Parathyroid adenoma (tissue), 2 donors: ENCODE measurements at regions not wholly inside any gene's neighbourhood (a gene's known extent, or its start where the extent isn't known, plus 50 kb on each side); places are given as distances from the start of the nearest gene placed in this dataset.

Source experiments
- H2AFZ ChIP-seq: fragments of 300-600 bp; sonication (generic); one replicate; pipeline ENCODE4 v1.7.0; 2017; ENCODE audit warnings: antibody characterized with exemption, mild to moderate bottlenecking
- H3K27ac ChIP-seq: fragments of 300-600 bp; sonication (generic); one replicate; pipeline ENCODE4 v1.7.0; 2017
- H3K27me3 ChIP-seq: fragments of 300-600 bp; sonication (generic); one replicate; pipeline ENCODE4 v1.7.0; 2017; ENCODE audit warnings: low read length; ENCODE audit not compliant: control insufficient read depth, insufficient read depth
- H3K36me3 ChIP-seq: fragments of 300-600 bp; sonication (generic); one replicate; pipeline ENCODE4 v1.7.0; 2017; ENCODE audit warnings: low read length; ENCODE audit not compliant: control insufficient read depth, insufficient read depth
- H3K4me1 ChIP-seq: fragments of 300-600 bp; sonication (generic); one replicate; pipeline ENCODE4 v1.7.0; 2017; ENCODE audit warnings: control low read depth
- H3K4me2 ChIP-seq: fragments of 300-600 bp; sonication (generic); one replicate; pipeline ENCODE4 v1.7.0; 2017; ENCODE audit warnings: low read length
- H3K4me3 ChIP-seq: fragments of 300-600 bp; sonication (generic); one replicate; pipeline ENCODE4 v1.7.0; 2017; ENCODE audit warnings: low read depth, low read length
- H3K79me2 ChIP-seq: fragments of 300-600 bp; sonication (generic); one replicate; pipeline ENCODE4 v1.7.0; 2017; ENCODE audit warnings: control low read depth
- H3K9ac ChIP-seq: fragments of 300-600 bp; sonication (generic); one replicate; pipeline ENCODE4 v1.7.0; 2017; ENCODE audit warnings: mild to moderate bottlenecking
- H3K9me3 ChIP-seq: fragments of 300-600 bp; sonication (generic); one replicate; pipeline ENCODE4 v1.7.0; 2017; ENCODE audit warnings: low read length; ENCODE audit not compliant: control insufficient read depth
- TF ChIP-seq, protein P1 (sequence below): fragments of 300-600 bp; sonication (generic); IDR thresholded peaks from one replicate; pipeline ENCODE4 v1.7.0; 2017; ENCODE audit warnings: antibody characterized with exemption, mild to moderate bottlenecking
- donor health status: primary hyperparathyroidism.

DNA sequence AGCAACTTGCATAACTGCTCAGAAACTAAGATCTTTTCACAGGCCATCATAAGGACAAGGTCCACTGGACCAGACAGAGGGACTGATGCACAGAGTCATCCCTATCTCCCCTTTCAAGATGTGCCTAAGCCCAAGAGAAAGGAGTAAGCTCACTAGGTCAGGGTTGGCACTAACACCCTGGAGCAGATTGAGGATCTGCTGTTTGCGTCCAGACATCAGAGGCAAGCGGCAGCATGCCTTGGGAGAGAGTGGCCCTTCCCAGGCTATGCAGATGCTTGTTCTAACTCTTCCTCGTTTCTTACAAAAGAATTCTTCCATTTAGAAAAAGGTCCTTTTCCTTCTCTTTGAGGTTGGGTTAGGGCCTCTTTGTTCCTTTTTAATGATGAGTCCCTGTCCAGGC is 187.2 kb downstream of the KCNA5 start:
- Histone ChIP-seq H3K4me1 (no peaks in the 10 kb centered on the region), H2AFZ (no peak overlapping the region), H3K4me2 (no peak overlapping the region), H3K9ac (no peak overlapping the region), H3K36me3 (no peaks in the 10 kb centered on the region), H3K27me3 (no peaks in the 10 kb centered on the region), H3K4me3 (no peak overlapping the region), H3K79me2 (no peaks in the 10 kb centered on the region), H3K27ac (no peak overlapping the region), H3K9me3 (no peaks in the 10 kb centered on the region)
- TF ChIP-seq, protein P1, sequence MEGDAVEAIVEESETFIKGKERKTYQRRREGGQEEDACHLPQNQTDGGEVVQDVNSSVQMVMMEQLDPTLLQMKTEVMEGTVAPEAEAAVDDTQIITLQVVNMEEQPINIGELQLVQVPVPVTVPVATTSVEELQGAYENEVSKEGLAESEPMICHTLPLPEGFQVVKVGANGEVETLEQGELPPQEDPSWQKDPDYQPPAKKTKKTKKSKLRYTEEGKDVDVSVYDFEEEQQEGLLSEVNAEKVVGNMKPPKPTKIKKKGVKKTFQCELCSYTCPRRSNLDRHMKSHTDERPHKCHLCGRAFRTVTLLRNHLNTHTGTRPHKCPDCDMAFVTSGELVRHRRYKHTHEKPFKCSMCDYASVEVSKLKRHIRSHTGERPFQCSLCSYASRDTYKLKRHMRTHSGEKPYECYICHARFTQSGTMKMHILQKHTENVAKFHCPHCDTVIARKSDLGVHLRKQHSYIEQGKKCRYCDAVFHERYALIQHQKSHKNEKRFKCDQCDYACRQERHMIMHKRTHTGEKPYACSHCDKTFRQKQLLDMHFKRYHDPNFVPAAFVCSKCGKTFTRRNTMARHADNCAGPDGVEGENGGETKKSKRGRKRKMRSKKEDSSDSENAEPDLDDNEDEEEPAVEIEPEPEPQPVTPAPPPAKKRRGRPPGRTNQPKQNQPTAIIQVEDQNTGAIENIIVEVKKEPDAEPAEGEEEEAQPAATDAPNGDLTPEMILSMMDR = no peak

DNA sequence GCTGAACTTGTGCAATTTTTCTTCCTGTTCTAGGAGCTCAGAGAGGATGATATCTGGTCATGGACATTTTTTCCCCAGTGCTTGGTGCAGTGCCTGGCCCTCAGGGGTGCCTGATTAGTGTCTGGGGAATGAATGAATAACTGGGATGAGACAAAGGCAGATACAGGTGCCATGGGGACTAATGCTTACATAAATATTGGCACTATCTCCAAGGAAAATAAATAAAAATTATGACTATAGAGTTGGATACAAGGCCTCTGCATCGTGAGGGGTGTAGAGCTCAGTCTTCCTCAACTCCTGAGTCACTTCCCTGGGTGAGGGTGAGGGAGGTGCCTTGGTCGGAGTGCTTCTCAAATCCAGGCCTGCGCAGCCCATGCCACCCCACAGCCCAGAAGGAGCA is 188.6 kb downstream of the KCNA5 start:
- Histone ChIP-seq H3K79me2 (no peaks in the 10 kb centered on the region), H3K9ac (no peak overlapping the region), H3K4me3 (no peak overlapping the region), H3K36me3 (no peaks in the 10 kb centered on the region), H3K9me3 (no peaks in the 10 kb centered on the region), H3K4me1 (no peaks in the 10 kb centered on the region), H2AFZ (no peak overlapping the region), H3K4me2 (no peak overlapping the region), H3K27me3 (no peaks in the 10 kb centered on the region), H3K27ac (no peak overlapping the region)
- TF ChIP-seq, protein P1 = no peak

DNA sequence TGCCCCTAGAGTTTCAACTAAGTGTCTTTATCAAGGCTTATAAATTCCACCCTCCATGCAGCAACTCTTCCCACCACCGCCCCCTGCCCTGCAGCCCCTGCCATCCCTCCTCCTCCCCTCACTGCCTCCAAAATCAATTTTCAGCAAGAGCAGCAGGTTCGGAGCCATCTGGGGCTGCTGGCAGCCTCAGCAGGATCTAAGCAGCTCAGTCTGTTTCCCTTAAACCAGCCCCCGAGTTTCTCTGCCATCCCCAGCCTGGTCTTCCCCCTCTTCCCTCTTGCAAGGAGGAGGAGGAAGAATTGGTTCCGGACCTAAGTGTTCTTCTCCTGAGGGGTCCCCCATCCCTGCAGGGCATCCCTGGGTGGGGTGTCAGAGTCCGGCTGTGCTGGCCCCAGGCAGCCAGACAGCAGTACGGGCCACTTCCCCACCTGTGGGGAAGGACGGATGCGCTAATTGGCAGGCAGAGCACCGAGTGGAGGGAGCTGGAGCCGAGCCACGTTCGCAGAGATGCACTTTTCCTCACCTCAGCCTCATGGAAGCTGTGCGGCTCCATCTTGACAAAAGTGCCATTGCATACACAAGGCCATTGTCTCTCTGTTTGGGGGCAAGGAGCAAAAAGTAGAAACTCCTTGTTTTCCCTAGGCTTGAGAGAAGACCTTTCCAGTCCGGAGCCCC is 189.3 kb downstream of the KCNA5 start:
- no peaks in the 10 kb centered on the region for H3K27me3 ChIP-seq
- no peak overlapping the region for H3K4me3 ChIP-seq
- H3K4me1 ChIP-seq = no peaks in the 10 kb centered on the region
- no peaks in the 10 kb centered on the region for H3K9me3 ChIP-seq
- no peak overlapping the region for H2AFZ ChIP-seq
- H3K36me3 ChIP-seq = no peaks in the 10 kb centered on the region
- H3K27ac ChIP-seq = no peak overlapping the region
- TF ChIP-seq, protein P1 = no peak
- H3K9ac ChIP-seq = no peak overlapping the region
- H3K79me2 ChIP-seq = no peaks in the 10 kb centered on the region
- H3K4me2 ChIP-seq = no peak overlapping the region

DNA sequence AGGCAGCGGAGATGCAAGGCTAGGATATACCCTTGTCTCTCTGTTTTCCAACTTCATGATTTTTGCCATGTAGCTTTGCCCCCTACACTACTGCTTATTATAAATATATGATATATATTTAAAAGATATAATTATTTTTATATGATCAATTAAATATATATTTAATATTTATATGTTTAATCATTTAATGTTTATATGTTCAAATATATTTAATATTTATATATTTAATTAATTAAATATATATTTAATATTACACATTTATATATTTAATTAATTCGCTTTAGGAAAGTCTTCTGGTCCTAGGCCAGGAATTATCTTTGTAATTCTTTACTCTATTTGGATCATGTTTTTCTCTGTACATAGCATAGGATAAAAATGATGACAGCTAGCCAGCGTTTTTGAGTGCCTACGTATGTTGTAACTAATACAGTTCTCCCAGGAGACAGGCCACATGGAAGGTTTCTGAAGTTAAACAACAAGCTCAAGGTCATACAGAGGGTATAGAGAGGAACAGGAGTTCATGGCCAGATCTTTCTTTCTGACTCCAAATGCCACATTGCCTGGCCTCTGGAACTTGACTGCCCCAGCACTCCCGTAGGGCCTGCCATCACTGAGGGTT is 192.5 kb downstream of the KCNA5 start:
- no peaks in the 10 kb centered on the region for H3K79me2 ChIP-seq
- no peaks in the 10 kb centered on the region for H3K36me3 ChIP-seq
- H2AFZ ChIP-seq = no peak overlapping the region
- no peak overlapping the region for H3K4me3 ChIP-seq
- H3K4me2 ChIP-seq = no peak overlapping the region
- H3K27me3 ChIP-seq = no peaks in the 10 kb centered on the region
- no peaks in the 10 kb centered on the region for H3K9me3 ChIP-seq
- H3K9ac ChIP-seq = no peak overlapping the region
- TF ChIP-seq, protein P1 = no peak
- no peak overlapping the region for H3K27ac ChIP-seq
- no peaks in the 10 kb centered on the region for H3K4me1 ChIP-seq

DNA sequence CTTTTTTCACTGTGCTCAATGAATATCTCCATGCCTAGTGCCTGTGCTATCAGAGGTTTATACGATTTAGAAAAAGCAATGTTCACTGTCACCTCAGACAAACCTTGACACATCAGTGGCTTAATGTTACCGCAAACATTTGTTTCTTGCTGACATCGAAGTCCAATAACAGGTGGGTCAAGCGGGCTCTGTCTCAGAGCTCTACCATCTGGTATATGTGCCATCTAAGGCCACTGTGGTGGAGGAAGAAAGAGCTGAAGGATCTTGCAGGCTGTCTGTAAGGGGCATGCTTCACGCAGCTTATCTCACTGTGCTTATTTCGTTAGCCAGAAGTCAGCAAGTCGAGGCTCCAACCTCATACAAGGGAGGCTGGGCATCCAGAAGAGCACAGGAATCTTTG is 189.5 kb upstream of the NTF3 start:
- Histone ChIP-seq H3K4me2 (no peak overlapping the region), H3K27me3 (no peaks in the 10 kb centered on the region), H3K4me3 (no peak overlapping the region), H3K4me1 (no peaks in the 10 kb centered on the region), H2AFZ (no peak overlapping the region), H3K9ac (no peak overlapping the region), H3K36me3 (no peaks in the 10 kb centered on the region), H3K9me3 (no peaks in the 10 kb centered on the region), H3K27ac (no peak overlapping the region), H3K79me2 (no peaks in the 10 kb centered on the region)
- TF ChIP-seq, protein P1 = no peak
